ENCODE measurements at regions not wholly inside any gene's neighbourhood (a gene's known extent, or its start where the extent isn't known, plus 50 kb on each side); places are given as distances from the start of the nearest gene placed in this dataset.

- no peak for DNase-seq (ENCODE audit: low spot score in 2 of 2)
- intact Hi-C loops (cut with DNase I; ENCODE audit: low total_unique reads) = no loop called here
- H3K4me3 ChIP-seq (ENCODE audit: low read depth, poor library complexity, severe bottlenecking) = no peak overlapping the region
- TF ChIP-seq POLR2A (IDR thresholded peaks at IDR 0.05) = no peak
- TF ChIP-seq, protein P1, sequence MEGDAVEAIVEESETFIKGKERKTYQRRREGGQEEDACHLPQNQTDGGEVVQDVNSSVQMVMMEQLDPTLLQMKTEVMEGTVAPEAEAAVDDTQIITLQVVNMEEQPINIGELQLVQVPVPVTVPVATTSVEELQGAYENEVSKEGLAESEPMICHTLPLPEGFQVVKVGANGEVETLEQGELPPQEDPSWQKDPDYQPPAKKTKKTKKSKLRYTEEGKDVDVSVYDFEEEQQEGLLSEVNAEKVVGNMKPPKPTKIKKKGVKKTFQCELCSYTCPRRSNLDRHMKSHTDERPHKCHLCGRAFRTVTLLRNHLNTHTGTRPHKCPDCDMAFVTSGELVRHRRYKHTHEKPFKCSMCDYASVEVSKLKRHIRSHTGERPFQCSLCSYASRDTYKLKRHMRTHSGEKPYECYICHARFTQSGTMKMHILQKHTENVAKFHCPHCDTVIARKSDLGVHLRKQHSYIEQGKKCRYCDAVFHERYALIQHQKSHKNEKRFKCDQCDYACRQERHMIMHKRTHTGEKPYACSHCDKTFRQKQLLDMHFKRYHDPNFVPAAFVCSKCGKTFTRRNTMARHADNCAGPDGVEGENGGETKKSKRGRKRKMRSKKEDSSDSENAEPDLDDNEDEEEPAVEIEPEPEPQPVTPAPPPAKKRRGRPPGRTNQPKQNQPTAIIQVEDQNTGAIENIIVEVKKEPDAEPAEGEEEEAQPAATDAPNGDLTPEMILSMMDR (IDR thresholded peaks at IDR 0.05) = no peak
- WGBS, 2 donors = 42 to 53% methylated on average over 3 of the region's 3 CpGs
Observed at GRCh38 chr4:158015241-158015640, 157.6 kb downstream of the GASK1B start.

GRCh38 chr4:158013858-158014257, 159.0 kb downstream of the GASK1B start:
- TF ChIP-seq POLR2A (IDR thresholded peaks at IDR 0.05) = no peak
- TF ChIP-seq, protein P1 (IDR thresholded peaks at IDR 0.05) = no peak
- no peak overlapping the region for H3K4me3 ChIP-seq (ENCODE audit: low read depth, poor library complexity, severe bottlenecking)
- intact Hi-C loops (cut with DNase I; ENCODE audit: low total_unique reads) = no loop called here
- no peak for DNase-seq (ENCODE audit: low spot score in 2 of 2)

DNA sequence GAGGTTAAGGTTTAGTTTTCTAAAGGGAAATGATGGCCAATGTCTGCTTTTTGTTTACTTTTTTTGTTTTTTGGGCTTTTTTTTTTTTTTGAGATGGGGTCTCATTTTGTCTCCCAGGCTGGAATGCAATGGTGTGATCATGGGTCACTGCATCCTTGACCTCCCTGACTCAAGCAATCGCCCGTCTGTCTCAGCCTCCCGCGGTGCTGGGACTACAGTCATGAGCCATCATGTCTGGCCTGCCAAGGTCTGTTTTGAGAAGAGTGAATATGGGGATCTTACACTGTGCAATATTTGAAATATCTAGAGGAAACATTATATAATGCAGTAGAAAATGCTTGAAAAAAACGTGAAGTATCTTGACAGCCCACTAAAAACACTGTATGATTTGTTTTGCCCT, 162.5 kb downstream of the GASK1B start:
- H3K4me3 ChIP-seq (ENCODE audit: low read depth, poor library complexity, severe bottlenecking) = no peak overlapping the region
- WGBS, 2 donors = 85 to 90% methylated on average over 5 of the region's 5 CpGs
- intact Hi-C loops (cut with DNase I; ENCODE audit: low total_unique reads) = no loop called here
- TF ChIP-seq, protein P1 (IDR thresholded peaks at IDR 0.05) = no peak
- TF ChIP-seq POLR2A (IDR thresholded peaks at IDR 0.05) = no peak
- no peak for DNase-seq (ENCODE audit: low spot score in 2 of 2)

DNA sequence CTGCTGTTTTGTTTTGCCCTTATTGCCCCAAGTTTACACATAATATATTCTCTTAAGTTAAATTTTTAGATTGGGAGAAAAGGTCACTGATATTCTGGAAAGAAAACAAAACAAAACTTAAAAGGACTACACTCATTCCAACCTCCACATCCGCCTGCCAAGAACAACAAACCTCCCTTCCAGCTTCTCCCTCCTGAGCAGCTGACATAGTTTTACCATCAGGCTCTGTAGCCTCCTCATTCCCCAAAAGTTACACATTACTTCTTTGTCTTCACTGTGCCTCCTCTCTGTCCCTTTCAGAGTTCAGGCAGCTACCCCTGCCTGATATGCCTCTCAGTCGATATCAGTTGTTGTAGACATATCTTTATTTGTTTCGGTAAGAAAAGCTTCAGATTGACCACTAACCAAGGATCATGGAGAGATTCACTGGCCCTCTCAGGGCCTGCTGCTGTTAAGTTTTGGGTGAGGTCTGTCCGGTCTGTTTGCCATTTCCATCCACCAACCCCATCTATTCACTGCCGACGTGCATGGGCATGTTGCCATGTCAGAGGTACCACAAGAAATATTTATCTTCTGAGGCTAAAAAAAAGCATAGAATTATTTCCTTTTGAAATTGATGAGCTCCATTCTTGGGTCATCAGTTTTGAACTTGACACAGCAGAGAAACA, 164.1 kb downstream of the GASK1B start:
- no peak for DNase-seq (ENCODE audit: low spot score in 2 of 2)
- TF ChIP-seq, protein P1 (IDR thresholded peaks at IDR 0.05) = no peak
- TF ChIP-seq POLR2A (IDR thresholded peaks at IDR 0.05) = no peak
- intact Hi-C loops (cut with DNase I; ENCODE audit: low total_unique reads) = no loop called here
- H3K4me3 ChIP-seq (ENCODE audit: low read depth, poor library complexity, severe bottlenecking) = no peak overlapping the region
- 73 to 80% methylated on average over 6 of the region's 6 CpGs for WGBS, 2 donors

DNA sequence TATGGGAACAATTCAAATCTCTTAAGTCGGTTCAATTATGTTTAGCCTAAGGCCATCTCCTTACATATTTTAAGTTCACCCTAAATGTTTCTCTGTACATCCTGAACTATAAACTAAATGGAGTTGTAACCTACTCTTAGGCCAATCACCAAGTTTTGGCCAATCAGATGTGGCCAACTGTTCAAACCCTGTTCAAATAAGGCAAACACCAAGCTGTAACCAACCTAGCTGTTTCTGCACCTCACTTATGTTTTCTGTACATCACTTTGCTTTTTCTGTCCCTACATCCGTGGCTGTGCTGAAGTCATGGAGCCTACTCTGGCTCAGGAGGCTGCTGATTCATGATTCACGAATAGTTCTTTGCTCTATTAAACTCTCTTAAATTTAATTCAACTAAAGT, 165.3 kb downstream of the GASK1B start:
- no peak overlapping the region for H3K4me3 ChIP-seq (ENCODE audit: low read depth, poor library complexity, severe bottlenecking)
- TF ChIP-seq, protein P1 (IDR thresholded peaks at IDR 0.05) = no peak
- no peak for TF ChIP-seq POLR2A (IDR thresholded peaks at IDR 0.05)
- 37 to 40% methylated on average over 3 of the region's 3 CpGs for WGBS, 2 donors
- intact Hi-C loops (cut with DNase I; ENCODE audit: low total_unique reads) = no loop called here
- no peak for DNase-seq (ENCODE audit: low spot score in 2 of 2)

DNA sequence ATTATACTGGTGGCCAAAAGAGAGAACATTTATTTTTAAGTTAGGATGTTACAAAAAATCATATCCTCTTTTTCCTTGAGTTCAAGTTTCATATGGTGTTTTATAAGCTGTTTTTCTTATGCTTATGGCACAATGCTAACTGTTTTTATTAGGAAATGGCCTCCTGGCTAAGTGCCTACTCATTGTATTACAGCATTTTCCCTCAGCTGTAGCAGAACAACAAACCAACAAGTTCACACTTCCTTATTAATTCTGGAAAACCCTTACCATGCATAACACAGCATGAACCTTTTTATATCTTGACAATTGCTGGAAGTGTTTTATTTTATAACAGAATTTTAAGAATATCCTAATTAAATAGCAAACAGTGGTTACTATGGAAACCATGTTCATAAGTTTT, 165.8 kb downstream of the GASK1B start:
- peak in 1 of 2 donors; percentile 53 for DNase-seq (ENCODE audit: low spot score in 2 of 2)
- intact Hi-C loops (cut with DNase I; ENCODE audit: low total_unique reads) = no loop called here
- no peak for TF ChIP-seq POLR2A (IDR thresholded peaks at IDR 0.05)
- TF ChIP-seq, protein P1 (IDR thresholded peaks at IDR 0.05) = no peak
- no peak overlapping the region for H3K4me3 ChIP-seq (ENCODE audit: low read depth, poor library complexity, severe bottlenecking)

Data from lower leg skin (tissue), 4 donors.